ACC112 (cell line): ENCODE measurements at regions not wholly inside any gene's neighbourhood (a gene's known extent, or its start where the extent isn't known, plus 50 kb on each side); places are given as distances from the start of the nearest gene placed in this dataset.

Experiments
- H2AFZ ChIP-seq: fragments of 200-600 bp; sonication (generic); one replicate; pipeline ENCODE4 v1.6.0; 2017; ENCODE audit warnings: antibody characterized with exemption, low read length; ENCODE audit not compliant: unreplicated experiment
- H3K27ac ChIP-seq: fragments of 200-600 bp; sonication (generic); 2 replicates; pipeline ENCODE4 v1.5.1; 2014; ENCODE audit warnings: low read depth, mild to moderate bottlenecking, antibody characterized with exemption, low read length, moderate library complexity
- H3K27me3 ChIP-seq: fragments of 200-600 bp; sonication (generic); 2 replicates; pipeline ENCODE4 v1.6.1; 2014; ENCODE audit warnings: mild to moderate bottlenecking, antibody characterized with exemption, low read length, moderate library complexity, mixed read lengths; ENCODE audit not compliant: insufficient read depth
- H3K36me3 ChIP-seq: fragments of 200-600 bp; sonication (generic); 2 replicates; pipeline ENCODE4 v1.6.1; 2016; ENCODE audit warnings: mild to moderate bottlenecking, antibody characterized with exemption, low read length, moderate library complexity, mixed read lengths; ENCODE audit not compliant: insufficient read depth
- H3K4me1 ChIP-seq: fragments of 200-600 bp; sonication (generic); one replicate; pipeline ENCODE4 v1.6.1; 2016; ENCODE audit warnings: low read length, mixed read lengths; ENCODE audit not compliant: insufficient read depth, unreplicated experiment, control insufficient read depth
- H3K4me3 ChIP-seq: fragments of 200-600 bp; sonication (generic); 2 replicates; pipeline ENCODE4 v1.5.1; 2014; ENCODE audit warnings: mild to moderate bottlenecking, low read depth, low read length
- H3K79me2 ChIP-seq: fragments of 200-600 bp; sonication (generic); one replicate; pipeline ENCODE4 v1.6.0; 2016; ENCODE audit warnings: low read length; ENCODE audit not compliant: control insufficient read depth, unreplicated experiment, insufficient read depth

GRCh38 chr6:22015216-22015615 lies 281.6 kb downstream of the PRL start:
- Histone ChIP-seq H3K4me1 (no peaks in the 10 kb centered on the region), H3K79me2 (no peaks in the 10 kb centered on the region), H3K36me3 (no peaks in the 10 kb centered on the region), H3K27ac (no peak overlapping the region), H2AFZ (no peak overlapping the region), H3K27me3 (0 out of 2 replicates have a peak, but pooled peaks cover 3% of the 10 kb centered on the region), H3K4me3 (no peak overlapping the region)

GRCh38 chr6:22015944-22016343 lies 280.9 kb downstream of the PRL start:
- no peaks in the 10 kb centered on the region for H3K36me3 ChIP-seq
- H3K4me1 ChIP-seq: no peaks in the 10 kb centered on the region
- no peaks in the 10 kb centered on the region for H3K79me2 ChIP-seq
- H3K27ac ChIP-seq: no peak overlapping the region
- H3K4me3 ChIP-seq: no peak overlapping the region
- H2AFZ ChIP-seq: no peak overlapping the region
- 0 out of 2 replicates have a peak, but pooled peaks cover 3% of the 10 kb centered on the region for H3K27me3 ChIP-seq

- Histone ChIP-seq H3K4me3 (no peak overlapping the region), H3K27me3 (0 out of 2 replicates have a peak, but pooled peaks cover 3% of the 10 kb centered on the region), H3K27ac (no peak overlapping the region), H3K79me2 (no peaks in the 10 kb centered on the region), H3K36me3 (no peaks in the 10 kb centered on the region), H3K4me1 (no peaks in the 10 kb centered on the region), H2AFZ (no peak overlapping the region)
Observed at GRCh38 chr6:22017272-22017671, 279.6 kb downstream of the PRL start.

- Histone ChIP-seq H3K4me1 (no peaks in the 10 kb centered on the region), H3K4me3 (no peak overlapping the region), H3K36me3 (no peaks in the 10 kb centered on the region), H3K27ac (no peak overlapping the region), H2AFZ (no peak overlapping the region), H3K27me3 (0 out of 2 replicates have a peak, but pooled peaks cover 3% of the 10 kb centered on the region), H3K79me2 (no peaks in the 10 kb centered on the region)
Observed at GRCh38 chr6:22017766-22018165, 279.1 kb downstream of the PRL start.

- no peak overlapping the region for H3K4me3 ChIP-seq
- H3K36me3 ChIP-seq: no peaks in the 10 kb centered on the region
- H3K4me1 ChIP-seq: no peaks in the 10 kb centered on the region
- no peak overlapping the region for H3K27ac ChIP-seq
- 0 out of 2 replicates have a peak, but pooled peaks cover 3% of the 10 kb centered on the region for H3K27me3 ChIP-seq
- no peak overlapping the region for H2AFZ ChIP-seq
- no peaks in the 10 kb centered on the region for H3K79me2 ChIP-seq
Observed at GRCh38 chr6:22019857-22020256, 277.0 kb downstream of the PRL start.

- no peaks in the 10 kb centered on the region for H3K36me3 ChIP-seq
- no peak overlapping the region for H2AFZ ChIP-seq
- no peaks in the 10 kb centered on the region for H3K4me1 ChIP-seq
Observed at GRCh38 chr6:22020299-22021003, 276.4 kb downstream of the PRL start.

GRCh38 chr6:22021966-22022365 lies 274.9 kb downstream of the PRL start:
- Histone ChIP-seq H2AFZ (no peak overlapping the region), H3K4me1 (peaks cover 9% of the 10 kb centered on the region), H3K27ac (no peak overlapping the region), H3K4me3 (no peak overlapping the region), H3K36me3 (no peaks in the 10 kb centered on the region), H3K27me3 (0 out of 2 replicates have a peak, but pooled peaks cover 3% of the 10 kb centered on the region), H3K79me2 (no peaks in the 10 kb centered on the region)

More at GRCh38 chr6:22020299-22021003, 276.4 kb downstream of the PRL start:
- Histone ChIP-seq H3K27ac (no peak overlapping the region), H3K79me2 (no peaks in the 10 kb centered on the region), H3K27me3 (0 out of 2 replicates have a peak, but pooled peaks cover 3% of the 10 kb centered on the region), H3K4me3 (no peak overlapping the region)

- Histone ChIP-seq H3K27me3 (no peaks in the 10 kb centered on the region), H3K4me3 (no peak overlapping the region), H3K79me2 (no peaks in the 10 kb centered on the region), H3K27ac (no peak overlapping the region), H3K36me3 (no peaks in the 10 kb centered on the region), H2AFZ (no peak overlapping the region), H3K4me1 (peaks cover 9% of the 10 kb centered on the region)
Observed at GRCh38 chr6:22023937-22024336, 272.9 kb downstream of the PRL start.

GRCh38 chr6:22024973-22025467 lies 271.8 kb downstream of the PRL start:
- no peaks in the 10 kb centered on the region for H3K36me3 ChIP-seq
- H3K79me2 ChIP-seq: no peaks in the 10 kb centered on the region
- H3K27me3 ChIP-seq: no peaks in the 10 kb centered on the region
- H3K27ac ChIP-seq: no peak overlapping the region
- no peak overlapping the region for H3K4me3 ChIP-seq
- H3K4me1 ChIP-seq: peaks cover 9% of the 10 kb centered on the region
- no peak overlapping the region for H2AFZ ChIP-seq

- no peak overlapping the region for H3K4me3 ChIP-seq
- no peaks in the 10 kb centered on the region for H3K36me3 ChIP-seq
- no peaks in the 10 kb centered on the region for H3K79me2 ChIP-seq
- H2AFZ ChIP-seq: peak overlapping the region; percentile 20
- H3K4me1 ChIP-seq: peaks cover 9% of the 10 kb centered on the region
- no peaks in the 10 kb centered on the region for H3K27me3 ChIP-seq
- no peak overlapping the region for H3K27ac ChIP-seq
Observed at GRCh38 chr6:22025468-22026163, 271.2 kb downstream of the PRL start.
